Uterus (tissue), 2 donors: ENCODE measurements at regions not wholly inside any gene's neighbourhood (a gene's known extent, or its start where the extent isn't known, plus 50 kb on each side); places are given as distances from the start of the nearest gene placed in this dataset.

Experiments used
- POLR2A ChIP-seq, 2 donors: fragments of 450-650 bp; IDR thresholded peaks; one replicate each; pipeline ENCODE4 v1.6.1; 2016; ENCODE audit warnings: antibody characterized with exemption in 2 of 2, mild to moderate bottlenecking in 1 of 2, moderate library complexity in 1 of 2
- TF ChIP-seq, protein P1 (sequence below), 4 experiments: fragments of 200-600 bp in 2 of 4; fragments of 450-650 bp in 2 of 4; sonication (generic) in 2 of 4; IDR thresholded peaks; one replicate each; pipeline ENCODE4 v1.5.1; 2016 to 2019; ENCODE audit warnings: antibody characterized with exemption in 4 of 4, mild to moderate bottlenecking in 2 of 4, moderate library complexity in 1 of 4

DNA sequence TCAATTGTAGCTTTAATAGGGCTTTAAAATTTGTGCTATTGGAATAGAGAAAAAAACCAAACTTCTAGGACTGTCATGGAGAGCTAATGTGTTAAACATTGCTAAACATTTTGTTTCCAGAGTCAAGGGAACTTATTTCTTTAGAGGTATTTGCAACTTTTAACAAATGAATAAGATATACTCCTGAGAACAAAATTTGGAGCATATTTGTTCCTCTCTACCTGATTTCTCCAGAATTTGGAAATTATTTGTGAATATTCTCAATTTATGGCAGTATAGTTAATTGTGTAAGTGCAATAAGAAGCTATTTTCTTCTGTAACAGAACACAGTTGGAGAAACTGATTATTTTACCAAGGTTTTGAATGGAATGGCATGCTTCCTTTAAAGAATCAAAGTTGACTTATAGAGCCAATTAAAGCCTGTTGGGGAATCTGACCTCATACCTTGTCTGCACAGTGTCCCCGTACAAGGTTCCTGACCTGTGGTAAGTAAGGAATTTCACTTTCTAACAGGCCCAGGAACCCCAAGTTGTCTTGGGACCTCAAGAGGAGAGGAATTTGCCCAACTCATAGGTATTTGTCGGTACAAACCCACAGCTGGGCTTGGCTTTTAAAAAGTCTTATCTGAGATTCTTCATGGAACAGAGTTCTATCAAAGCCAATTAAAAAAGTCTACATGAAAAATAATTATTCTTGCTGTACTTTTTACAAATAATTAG lies 72.6 kb upstream of the CSF1 start:
- TF ChIP-seq, protein P1, sequence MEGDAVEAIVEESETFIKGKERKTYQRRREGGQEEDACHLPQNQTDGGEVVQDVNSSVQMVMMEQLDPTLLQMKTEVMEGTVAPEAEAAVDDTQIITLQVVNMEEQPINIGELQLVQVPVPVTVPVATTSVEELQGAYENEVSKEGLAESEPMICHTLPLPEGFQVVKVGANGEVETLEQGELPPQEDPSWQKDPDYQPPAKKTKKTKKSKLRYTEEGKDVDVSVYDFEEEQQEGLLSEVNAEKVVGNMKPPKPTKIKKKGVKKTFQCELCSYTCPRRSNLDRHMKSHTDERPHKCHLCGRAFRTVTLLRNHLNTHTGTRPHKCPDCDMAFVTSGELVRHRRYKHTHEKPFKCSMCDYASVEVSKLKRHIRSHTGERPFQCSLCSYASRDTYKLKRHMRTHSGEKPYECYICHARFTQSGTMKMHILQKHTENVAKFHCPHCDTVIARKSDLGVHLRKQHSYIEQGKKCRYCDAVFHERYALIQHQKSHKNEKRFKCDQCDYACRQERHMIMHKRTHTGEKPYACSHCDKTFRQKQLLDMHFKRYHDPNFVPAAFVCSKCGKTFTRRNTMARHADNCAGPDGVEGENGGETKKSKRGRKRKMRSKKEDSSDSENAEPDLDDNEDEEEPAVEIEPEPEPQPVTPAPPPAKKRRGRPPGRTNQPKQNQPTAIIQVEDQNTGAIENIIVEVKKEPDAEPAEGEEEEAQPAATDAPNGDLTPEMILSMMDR (IDR thresholded peaks at IDR 0.05), result no peak
- no peak for TF ChIP-seq POLR2A (IDR thresholded peaks at IDR 0.05)
